Dedifferentiated amniotic fluid mesenchymal stem cell (primary cell): ENCODE measurements at regions not wholly inside any gene's neighbourhood (a gene's known extent, or its start where the extent isn't known, plus 50 kb on each side); places are given as distances from the start of the nearest gene placed in this dataset.

Experiments used
- DNase-seq: peaks from one replicate; pipeline ENCODE4 v3.0.0-alpha.2; 2016; ENCODE audit errors: extremely low spot score

DNA sequence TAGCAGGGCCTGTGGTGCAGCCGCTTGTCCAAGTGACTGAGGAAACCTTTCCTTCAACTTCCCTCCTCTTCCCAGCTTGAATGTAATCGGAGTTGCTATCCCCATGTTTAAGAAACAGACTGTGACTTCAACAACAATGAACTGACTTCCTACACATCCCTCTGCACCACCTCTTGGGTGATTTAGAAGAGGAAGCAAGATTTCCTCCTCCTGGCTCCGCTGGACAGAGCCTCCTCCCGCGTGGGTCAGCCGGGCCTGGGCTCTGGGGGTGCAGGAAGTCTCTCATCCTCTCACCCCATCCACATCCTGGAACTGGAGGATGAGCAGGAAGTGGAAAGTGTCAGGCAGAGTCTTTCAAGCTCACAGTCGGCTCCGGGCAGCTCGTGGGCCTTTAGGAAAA, 84.3 kb downstream of the GATA6 start:
- DNase-seq: no peak

GRCh38 chr18:22253156-22253555, 83.8 kb downstream of the GATA6 start:
- DNase-seq: no peak
